ENCODE measurements at regions not wholly inside any gene's neighbourhood (a gene's known extent, or its start where the extent isn't known, plus 50 kb on each side); places are given as distances from the start of the nearest gene placed in this dataset.
"Not testable (repeated sequence)": the region's sequence is repeated elsewhere in the genome, so short reads cannot be mapped to it uniquely, and the experiment has no call there.

DNA sequence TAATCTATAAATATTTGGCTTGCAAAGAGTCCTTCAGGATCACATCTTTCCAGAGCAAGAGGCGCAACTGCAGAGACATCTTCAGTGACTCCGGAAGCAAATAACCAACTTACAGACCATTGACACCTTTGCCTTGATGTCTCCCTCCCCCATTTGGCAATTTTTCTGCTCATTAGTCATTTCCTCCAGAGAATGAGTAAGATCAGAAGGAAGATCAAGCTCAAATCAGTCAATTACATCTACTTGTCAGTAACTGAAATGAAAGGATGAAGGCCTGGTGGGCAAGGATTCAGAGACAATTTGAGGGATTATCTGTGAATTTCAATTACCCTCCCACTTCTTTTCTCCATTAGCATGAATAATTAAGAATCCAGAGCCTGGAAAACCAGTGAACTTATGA lies 665.6 kb upstream of the CPEB2 start:
- no peak for DNase-seq

DNA sequence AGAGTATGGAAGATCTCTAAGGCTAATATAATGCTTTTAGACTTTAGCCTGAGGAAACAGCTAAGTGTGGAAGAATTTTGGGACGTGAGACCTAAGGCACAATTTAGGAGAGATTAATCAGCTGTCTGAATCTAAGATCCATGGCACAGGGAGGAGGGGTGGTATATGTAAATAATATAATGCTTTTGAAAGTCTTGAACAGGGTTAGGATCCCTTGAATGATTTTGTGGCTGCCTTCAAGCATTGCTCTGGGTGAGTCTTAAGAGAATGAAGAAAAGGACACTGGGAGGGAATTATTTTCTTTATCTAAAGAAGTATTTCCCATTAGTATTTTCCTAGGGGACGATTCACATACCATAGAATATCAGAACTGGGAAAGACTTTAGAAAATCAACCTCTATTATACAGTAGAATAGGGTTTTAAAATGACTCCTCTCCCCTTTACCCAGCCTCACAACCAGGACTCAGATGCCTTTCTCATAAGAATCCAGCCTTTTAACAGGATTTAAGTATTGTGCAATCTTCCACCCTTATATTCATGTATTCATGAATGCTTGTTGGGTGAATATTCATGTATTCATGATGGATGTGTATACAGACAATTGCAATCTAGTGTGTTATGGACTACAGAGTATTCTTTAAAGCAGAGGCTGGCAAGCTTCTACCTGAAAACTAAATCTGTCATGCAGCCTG lies 664.2 kb upstream of the CPEB2 start:
- DNase-seq = no peak

DNA sequence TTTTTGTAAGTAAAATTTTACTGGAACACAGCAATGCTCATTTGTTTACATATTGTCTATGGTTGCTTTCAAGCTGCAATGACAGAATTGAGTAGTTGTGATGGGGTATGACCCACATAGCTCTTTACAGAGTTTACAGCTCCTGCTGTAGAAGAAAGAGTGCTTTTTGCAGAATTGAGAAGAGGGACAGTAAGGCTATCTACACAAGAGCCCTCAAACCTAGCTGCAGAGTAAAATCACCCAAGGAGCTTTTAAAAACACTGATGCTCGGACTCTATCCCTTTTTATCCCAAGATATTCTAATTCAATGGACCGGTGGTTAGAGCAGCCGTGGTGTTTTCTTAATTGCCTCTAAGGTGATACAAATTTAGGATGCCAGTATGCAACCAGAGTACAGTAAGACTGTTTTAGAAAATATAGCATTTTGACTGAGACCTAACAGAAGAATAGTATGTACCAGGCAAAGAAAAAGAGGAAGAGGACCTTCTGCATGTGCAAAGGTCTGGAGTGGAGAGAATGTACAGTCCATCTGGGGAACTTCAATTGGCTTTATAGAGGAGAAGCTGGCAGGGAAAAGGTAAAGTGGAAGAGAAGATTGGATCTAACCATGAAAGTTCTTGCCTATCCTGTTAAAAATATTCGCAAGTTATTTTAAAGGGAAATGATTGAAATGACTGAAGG lies 663.6 kb upstream of the CPEB2 start:
- no peak for DNase-seq

DNA sequence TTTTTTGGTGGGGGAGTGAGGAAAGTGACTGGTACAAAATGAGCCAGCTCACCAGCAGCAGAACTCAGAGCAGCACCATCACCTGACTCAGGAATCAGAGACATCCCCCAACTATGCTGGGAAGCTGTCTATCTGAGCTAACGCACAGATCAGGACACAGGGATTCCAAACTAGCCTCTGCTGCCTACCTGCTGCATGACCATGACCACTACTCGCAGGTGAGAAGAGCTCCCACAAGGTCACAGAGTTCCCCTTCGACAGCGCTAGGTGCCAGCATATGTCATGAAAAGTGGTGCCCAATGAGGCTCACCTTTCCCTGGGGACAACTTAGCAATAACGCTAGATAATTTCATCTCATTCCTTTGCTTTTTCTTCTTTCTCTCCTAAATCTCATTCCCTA lies 662.6 kb upstream of the CPEB2 start:
- DNase-seq = no peak

DNA sequence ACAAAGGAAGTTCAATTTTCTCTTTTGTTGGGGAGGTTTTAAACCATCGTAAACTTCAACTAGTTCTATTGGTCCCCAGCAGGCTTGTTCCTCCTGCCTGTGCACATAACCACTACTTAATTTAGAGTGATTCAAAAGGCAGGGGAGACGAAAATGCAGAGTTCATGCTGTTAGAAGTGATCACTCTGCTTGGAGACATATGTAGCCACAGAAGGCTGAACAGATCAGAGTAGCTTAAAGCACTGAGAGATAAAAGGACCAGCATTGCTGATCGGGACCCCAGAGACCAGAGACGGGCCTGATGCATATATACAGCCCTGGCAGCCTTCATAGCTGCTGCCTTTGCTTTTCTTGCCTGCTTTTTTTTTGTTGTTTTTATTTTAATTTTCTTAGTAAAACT lies 662.0 kb upstream of the CPEB2 start:
- no peak for DNase-seq

DNA sequence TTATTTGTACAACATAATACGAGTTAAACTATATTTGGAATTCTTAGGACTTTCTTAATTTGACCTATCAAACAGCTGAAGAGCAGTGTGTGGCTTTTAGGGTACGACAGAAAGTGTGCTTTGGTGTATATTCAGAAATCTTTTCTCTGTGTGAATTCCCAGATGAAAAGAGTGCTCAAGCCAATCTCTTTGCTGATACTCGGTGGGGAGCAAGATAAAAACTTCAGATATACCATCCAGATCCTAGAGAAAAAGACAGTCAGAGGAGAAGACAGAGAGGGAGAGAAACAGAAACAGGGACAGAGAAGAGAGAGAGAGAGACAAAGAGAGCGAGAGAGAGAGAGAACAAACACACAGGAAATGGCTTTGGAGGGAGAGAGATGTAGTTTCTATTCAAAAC lies 658.3 kb upstream of the CPEB2 start:
- no peak for DNase-seq

DNA sequence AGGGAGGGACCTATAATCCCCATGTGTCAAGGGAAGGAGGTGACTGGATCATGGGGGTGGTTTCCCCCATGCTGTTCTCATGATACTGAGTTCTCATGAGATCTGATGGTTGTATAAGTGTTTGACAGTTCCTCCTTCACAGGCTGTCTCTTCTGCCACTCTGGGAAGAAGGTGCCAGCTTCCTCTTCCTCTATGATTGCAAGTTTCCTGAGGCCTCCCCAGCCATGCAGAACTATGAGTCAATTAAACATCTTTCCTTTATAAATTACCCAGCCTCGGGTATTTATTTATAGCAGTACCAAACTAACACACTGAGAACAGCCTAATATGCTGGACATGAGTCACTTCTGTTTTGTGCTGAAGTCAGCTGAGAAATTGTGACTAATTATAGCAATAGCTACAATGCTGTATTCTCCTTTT lies 656.9 kb upstream of the CPEB2 start:
- no peak for DNase-seq

DNA sequence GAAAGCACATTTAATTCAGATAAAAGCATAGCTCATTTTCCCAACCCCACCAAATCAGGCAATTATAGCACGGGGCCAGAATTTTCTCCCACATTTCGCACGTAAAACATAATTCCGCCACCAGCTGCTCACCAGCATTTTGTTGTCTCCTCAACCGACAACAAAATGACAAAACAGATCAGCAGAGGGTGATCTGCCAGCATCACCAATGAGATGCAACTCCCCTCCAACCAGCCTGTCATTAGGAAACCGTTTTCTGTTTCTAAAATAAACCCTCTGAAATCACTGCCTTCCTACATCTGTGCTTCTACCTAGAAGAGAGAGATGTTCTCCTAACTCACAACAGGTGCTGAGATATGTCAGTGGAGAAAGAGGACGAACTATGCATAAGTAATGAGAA lies 654.8 kb upstream of the CPEB2 start:
- DNase-seq = no peak

DNA sequence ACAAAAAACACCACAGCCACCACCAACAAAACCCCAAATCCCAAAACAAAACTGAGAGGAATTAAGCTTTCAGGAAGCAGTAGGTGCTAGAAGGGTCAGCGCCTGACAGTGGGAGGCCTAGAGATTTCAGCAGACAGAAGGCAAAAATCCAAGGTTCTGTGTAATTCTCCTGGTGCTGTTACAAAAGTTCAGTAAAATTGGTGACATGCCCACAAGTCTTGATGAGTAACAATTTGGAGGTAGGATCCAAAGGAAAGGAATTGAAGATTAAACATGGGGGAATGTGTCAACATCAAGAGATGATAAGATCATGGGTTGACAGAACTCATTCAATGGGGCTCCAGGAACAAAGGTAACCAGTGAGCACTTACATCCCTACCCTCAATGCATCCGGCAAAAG lies 653.8 kb upstream of the CPEB2 start:
- no peak for DNase-seq

DNA sequence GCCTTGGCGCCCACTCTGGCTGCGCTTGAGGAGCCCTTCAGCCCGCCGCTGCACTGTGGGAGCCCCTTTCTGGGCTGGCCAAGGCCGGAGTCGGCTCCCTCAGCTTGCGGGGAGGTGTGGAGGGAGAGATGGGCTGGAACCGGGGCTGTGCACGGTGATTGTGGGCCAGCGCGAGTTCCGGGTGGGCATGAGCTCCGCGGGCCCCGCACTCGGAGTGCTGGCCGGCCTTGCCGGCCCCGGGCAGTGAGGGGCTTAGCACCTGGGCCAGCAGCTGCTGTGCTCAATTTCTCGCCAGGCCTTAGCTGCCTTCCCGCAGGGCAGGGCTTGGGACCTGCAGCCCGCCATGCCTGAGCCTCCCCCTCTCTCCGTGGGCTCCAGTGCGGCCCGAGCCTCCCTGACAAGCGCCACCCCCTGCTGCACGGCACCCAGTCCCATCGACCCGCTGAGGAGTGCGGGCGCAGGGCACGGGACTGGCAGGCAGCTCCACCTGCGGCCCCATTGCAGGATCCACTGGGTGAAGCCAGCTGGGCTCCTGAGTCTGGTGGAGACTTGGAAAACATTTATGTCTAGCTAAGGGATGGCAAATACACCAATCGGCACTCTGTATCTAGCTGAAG lies 643.6 kb upstream of the CPEB2 start:
- DNase-seq = not testable (repeated sequence)

DNA sequence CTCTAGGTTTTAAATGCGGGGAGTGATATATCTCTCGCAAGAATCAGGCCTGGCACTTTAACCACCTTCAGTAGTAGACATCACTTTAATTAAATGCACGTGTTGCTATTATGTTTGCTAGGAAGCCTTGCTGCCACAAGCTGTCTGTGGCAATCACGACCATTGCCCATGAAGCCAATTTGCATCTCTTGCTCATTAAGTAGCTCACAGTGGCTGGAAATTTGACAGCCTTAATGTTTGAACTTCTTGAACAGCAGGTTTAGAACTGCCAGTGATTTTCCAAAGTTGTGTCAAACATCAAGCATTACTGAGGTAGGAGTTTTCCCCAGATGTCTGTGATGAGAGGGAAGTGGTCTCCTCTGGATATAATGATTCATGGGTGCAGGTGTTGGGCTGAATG lies 642.3 kb upstream of the CPEB2 start:
- no peak for DNase-seq

DNA sequence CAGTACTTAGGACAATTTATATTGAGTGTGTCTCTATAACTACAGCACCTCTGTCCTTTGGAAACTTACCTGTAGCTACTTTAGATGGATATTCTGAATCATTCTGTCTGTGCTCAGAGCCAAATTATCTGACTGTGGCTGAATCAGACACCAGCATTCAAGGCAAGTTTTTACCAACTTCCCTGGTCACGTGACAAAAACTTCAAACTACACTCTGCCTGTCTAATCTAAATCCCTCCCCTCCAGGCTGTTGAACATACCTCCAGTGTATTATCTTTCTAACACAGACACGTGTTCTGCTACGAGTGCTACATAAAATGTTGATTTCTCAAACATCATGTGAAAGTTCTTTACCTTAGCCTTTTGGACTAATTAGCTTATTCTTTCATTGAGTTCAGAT lies 641.2 kb upstream of the CPEB2 start:
- no peak for DNase-seq

DNA sequence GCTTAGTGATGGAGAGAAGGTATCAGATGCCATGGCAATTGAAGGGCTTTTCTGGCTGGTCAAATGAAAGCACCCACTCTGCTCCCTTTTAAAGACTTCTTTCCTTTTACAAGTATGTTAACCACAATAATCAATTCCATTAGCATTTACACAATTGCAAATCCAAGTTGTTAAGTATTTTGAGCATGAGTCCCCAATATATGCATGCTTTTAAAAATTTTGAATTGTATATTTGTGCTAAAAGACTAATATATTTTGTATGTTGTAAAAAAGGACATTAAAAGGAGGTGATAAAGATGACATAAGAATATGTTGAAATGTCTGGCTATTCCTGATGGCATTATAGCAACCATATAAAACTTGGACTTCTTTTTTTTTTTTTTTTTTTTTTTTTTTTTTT lies 639.9 kb upstream of the CPEB2 start:
- DNase-seq = no peak

DNA sequence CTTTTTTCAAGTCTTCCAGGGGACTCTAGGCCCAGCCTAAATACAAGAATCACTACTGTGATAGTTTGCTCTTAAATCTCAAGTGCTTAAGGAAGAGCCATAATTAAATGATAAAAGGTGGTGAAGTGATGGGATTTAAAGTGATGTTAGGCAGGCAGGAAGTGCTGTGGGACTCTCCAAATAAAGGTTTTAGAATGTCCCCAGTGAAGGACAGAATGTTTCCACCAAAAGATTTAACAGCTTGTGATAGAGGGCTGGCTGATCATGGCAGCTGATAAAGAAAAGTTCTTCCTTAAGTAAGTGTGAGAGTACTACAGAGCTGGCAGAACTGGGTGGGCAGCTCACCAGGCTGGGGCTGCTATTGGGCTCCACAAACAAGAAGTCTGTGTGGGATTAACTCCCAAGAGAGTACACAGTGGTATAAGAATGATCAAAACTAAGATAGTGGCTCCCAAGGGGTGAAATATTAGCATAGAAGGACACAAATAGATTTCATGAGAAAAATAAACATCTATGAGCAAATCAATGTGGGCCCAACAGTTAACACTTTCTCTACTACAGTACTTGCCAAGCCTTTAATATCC lies 637.2 kb upstream of the CPEB2 start:
- no peak for DNase-seq

DNA sequence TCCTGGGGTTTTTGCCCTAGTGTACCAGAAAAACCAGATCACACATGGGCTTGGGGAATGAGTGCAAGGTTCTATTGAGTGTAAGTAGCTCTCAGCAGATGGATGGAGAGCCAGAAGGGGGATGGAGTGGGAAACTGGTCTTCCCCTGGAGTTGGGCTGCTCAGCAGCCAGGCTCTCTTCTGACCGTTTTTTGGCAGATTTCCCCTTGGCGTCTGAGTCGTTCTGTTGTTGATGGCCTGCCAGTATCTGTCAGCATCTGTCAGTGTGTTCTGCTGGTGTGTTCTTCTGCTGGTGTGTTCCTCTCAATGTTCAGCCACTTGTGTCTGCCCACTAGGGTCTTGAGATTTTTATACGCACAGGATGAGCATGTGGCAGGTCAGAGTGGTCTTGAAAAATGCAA lies 633.9 kb upstream of the CPEB2 start:
- DNase-seq = no peak

DNA sequence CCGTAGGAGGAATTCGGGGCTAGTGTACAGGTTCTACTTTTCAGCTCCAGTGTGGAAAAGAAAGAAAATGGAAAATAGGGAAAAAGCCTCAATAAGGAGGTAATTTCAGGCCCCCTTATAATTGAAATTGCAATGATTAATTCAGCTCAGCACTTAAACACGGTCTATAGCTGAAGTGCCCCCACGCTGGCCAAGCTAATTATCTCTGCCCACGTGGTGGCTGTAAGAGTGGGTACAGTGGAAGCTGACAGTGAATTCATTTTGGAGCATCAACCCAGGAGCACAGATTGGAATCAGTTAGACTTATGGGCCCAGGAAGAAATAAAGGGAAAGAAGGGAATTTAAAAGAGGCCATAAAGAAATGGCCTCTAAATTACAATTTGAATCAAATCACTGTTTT lies 631.1 kb upstream of the CPEB2 start:
- no peak for DNase-seq

DNA sequence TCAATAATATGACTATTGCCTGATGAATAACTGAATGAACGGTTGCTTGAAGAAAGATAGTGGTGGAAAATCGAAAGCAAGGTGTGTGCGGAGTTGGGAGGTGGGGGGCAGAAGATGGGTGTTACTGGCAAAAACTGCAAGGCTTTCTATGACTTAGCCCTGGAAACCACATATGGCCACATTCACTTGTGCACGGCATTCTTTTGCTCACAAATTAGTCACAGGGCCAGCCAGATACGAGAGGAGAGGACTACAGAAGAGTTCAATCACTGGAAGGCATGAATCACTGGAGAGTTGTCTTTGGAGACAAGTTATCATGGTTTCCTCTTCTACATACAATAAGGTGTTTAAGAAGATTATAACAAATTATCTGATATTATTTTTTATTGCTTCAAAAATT lies 626.5 kb upstream of the CPEB2 start:
- no peak for DNase-seq

DNA sequence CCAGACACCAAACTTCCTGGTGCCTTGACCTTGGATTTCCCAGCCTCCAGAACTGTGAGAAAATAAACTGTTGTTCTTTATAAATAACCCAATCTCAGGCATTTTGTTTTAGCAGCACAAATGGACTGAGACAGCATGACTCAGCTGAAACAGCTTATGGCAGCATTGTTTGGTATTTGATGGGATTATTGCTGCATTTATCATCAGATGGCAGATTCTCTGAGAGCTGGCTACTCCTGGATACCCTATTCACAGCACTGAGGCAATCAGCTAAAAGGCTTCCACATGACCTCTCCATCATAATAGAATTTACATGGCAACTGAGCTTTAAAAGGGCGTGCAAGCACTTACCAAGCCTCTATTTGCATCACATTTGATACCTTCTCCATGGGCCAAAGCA lies 623.1 kb upstream of the CPEB2 start:
- DNase-seq = no peak

DNA sequence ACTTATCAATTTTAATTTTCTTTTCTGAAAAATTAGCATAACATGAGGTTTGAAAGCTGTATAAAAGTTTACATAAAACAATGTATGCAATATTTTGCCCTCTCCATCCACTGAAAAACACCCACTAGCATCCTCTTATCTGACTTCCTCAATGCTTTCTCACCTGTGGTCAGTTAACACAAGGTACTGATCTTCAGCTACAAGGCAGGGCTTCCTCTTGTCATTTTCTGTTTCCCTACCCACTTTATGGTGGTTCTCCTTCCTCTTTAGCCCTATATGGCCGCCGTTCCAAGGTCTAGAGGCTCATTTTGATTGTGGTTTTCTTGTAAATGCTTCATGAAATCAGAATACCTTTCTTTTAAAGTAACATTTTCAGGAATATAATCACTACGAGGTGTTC lies 618.6 kb upstream of the CPEB2 start:
- DNase-seq = no peak

DNA sequence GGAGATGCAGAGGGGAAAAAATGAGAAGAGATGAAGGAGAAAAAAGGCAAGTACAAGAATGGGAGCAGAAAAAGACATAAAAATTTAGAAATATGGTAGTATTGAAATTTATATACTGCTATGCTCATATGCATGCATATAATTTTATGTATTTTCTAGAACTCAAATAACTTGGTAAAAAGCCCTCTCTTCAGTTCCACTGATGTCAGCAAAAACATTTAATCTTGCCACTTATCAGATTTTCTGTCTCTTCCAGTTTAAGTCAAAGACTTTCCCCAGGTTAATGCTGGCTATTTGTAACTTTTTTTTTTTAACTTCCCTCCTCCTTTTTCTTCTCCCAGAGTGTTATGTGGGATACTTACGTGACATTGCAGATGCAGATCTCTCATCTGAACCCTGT lies 617.5 kb upstream of the CPEB2 start:
- no peak for DNase-seq

DNA sequence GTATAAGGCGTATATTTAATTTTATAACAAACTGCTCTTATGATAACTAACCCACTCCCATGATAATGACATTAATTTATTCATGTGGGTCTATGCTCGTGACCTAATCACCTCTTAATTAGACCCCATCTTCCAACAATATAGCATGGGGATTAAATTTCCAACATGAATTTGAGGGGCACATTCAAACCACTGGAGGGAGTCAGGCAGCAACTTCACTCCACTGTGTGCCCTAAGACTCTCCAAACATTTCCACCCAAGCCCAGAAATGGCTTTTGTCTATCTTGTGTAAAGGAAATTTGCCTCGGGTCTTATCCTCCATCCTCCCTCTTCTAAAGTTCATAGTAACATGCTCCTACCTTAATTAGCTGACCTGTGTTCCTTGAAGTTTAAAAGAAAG lies 616.1 kb upstream of the CPEB2 start:
- DNase-seq = no peak

DNA sequence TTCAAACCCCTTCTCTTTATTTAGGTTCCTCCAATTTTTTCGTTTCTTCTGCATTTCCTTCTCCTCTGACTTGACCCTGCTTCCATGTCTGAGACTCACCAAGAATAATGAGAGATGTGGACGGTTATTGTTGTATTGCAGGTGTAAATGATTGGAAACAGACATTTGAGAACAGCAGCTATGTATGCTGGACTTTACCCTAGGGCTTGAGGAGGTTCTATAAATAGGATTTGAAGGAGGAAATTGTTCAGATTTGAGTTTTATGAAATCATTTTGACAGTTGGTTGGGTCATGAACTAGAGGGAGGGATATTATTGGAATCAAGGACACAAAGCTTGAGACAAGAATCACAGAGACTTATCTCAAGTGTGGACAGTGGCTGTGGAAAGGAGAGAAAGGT lies 614.6 kb upstream of the CPEB2 start:
- no peak for DNase-seq

DNA sequence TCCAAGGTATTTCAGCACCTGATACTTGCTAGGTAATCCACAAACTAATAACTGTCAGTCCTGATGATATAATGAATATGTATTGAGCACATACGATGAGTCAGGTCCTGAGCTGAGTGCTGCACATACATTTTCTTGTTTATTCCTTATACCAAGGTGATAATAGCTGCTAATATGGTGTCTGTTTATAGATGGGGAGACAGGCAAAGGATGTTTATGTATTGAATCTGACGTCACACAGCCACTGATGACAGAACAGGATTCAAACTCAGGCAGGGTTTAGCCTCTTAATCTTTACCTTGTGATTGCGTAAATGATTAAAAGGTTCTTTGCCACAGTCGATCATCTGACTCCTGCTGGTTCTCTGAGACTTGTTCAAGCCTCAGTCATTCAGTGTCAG lies 609.9 kb upstream of the CPEB2 start:
- DNase-seq = no peak

DNA sequence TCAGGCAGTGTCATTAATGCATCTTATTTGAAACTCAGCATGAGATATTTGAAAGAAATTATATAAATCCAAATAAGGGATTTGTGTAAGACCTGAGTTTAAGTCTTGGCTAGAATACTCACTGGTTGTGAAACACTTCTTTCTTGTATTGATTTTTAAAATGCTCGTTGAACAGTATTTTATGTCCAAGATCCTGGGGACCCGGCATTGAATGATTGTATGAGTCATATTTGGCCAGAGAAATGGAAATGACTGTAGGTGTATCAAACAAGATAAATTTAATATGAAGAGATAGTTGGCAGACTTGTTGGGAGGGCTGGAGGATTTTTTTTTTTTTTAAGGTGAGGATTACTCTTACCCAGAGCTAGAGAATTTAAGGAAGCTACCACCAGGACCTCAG lies 606.1 kb upstream of the CPEB2 start:
- no peak for DNase-seq

Measured in activated T-cell treated with anti-CD3 and anti-CD28 coated beads, Interleukin-2, amount 50 U/mL, for 48 hours (primary cell).